AG04449 (cell line): ENCODE measurements at regions not wholly inside any gene's neighbourhood (a gene's known extent, or its start where the extent isn't known, plus 50 kb on each side); places are given as distances from the start of the nearest gene placed in this dataset.
"Not testable (repeated sequence)": the region's sequence is repeated elsewhere in the genome, so short reads cannot be mapped to it uniquely, and the experiment has no call there.

ENCODE experiments used
- CTCF ChIA-PET: fragments of 350-600 bp; formaldehyde crosslinking; extraction: SDS; loops from one replicate; lab custom pipeline; 2021; ENCODE audit warnings: antibody characterized with exemption; lab: Yijun Ruan, JAX
- POLR2A ChIA-PET: fragments of 400-600, 350-600 bp; formaldehyde crosslinking; extraction: SDS; loops from one replicate; lab custom pipeline; 2020; ENCODE audit warnings: antibody characterized with exemption, inconsistent platforms; lab: Yijun Ruan, JAX
- DNase-seq: peaks from one replicate; pipeline ENCODE4 v3.0.0-alpha.2; 2010; ENCODE audit warnings: low read depth, low spot score
- H3K4me3 ChIP-seq: 2 replicates; pipeline ENCODE4 v1.5.1; 2011; ENCODE audit warnings: low read depth, mild to moderate bottlenecking, control low read depth, low read length
- CTCF ChIP-seq: IDR thresholded peaks from one replicate; pipeline ENCODE4 v1.5.1; 2011; ENCODE audit warnings: mild to moderate bottlenecking, moderate library complexity, low read length, control low read depth, inconsistent platforms; ENCODE audit not compliant: insufficient read depth; ENCODE audit errors: missing control alignments

- no peak for TF ChIP-seq CTCF
- POLR2A ChIA-PET = no interaction called here
- CTCF ChIA-PET = interaction anchor here (1.6 kb wide), 1 partner anchor 345 kb away, joined by 3 read pairs; no protein-coding TSS in a partner anchor
- no peak for DNase-seq
- H3K4me3 ChIP-seq = no peak overlapping the region
Observed at GRCh38 chr4:13998850-13999445, 371.4 kb upstream of the BOD1L1 start.

- no peak overlapping the region for H3K4me3 ChIP-seq
- TF ChIP-seq CTCF = no peak
- POLR2A ChIA-PET = no interaction called here
- CTCF ChIA-PET = interaction anchor here (0.9 kb wide), 1 partner anchor 346 kb away, joined by 3 read pairs; no protein-coding TSS in a partner anchor
- DNase-seq = no peak
Observed at GRCh38 chr4:14000091-14000814, 372.7 kb upstream of the BOD1L1 start.

- POLR2A ChIA-PET, DNase-seq, H3K4me3 ChIP-seq: not testable (repeated sequence)
- CTCF ChIA-PET = interaction anchor here (1.7 kb wide), 1 partner anchor 9 kb away, joined by 4 read pairs; no protein-coding TSS in a partner anchor
Observed at GRCh38 chr4:14002331-14002730, 374.8 kb upstream of the BOD1L1 start.

- POLR2A ChIA-PET = no interaction called here
- CTCF ChIA-PET = no interaction called here
- H3K4me3 ChIP-seq = no peak overlapping the region
- no peak for TF ChIP-seq CTCF
- no peak for DNase-seq
Observed at GRCh38 chr4:14008494-14008893, 381.0 kb upstream of the BOD1L1 start.

GRCh38 chr4:14018191-14018853, 390.8 kb upstream of the BOD1L1 start:
- DNase-seq = no peak
- ChIA-PET POLR2A (no interaction called here), CTCF (interaction anchor here (1.4 kb wide), 1 partner anchor 364 kb away, joined by 3 read pairs; no protein-coding TSS in a partner anchor)
- TF ChIP-seq CTCF = no peak
- H3K4me3 ChIP-seq = no peak overlapping the region

GRCh38 chr4:14022456-14022855, 394.9 kb upstream of the BOD1L1 start:
- ChIA-PET POLR2A (no interaction called here), CTCF (no interaction called here)
- DNase-seq = no peak
- no peak for TF ChIP-seq CTCF
- H3K4me3 ChIP-seq = no peak overlapping the region
